ENCODE measurements at regions not wholly inside any gene's neighbourhood (a gene's known extent, or its start where the extent isn't known, plus 50 kb on each side); places are given as distances from the start of the nearest gene placed in this dataset.

GRCh38 chr6:141483598-141484061 lies 649.1 kb upstream of the GJE1 start:
- DNase-seq: no peak
- H3K4me3 ChIP-seq: peak overlapping the region; percentile 5 to 16
- H3K27me3 ChIP-seq: no peaks in the 10 kb centered on the region
- intact Hi-C loops (cut with DNase I; ENCODE audit: low total_unique reads): no loop called here
- TF ChIP-seq POLR2A (IDR thresholded peaks at IDR 0.05): no peak
- no peak for TF ChIP-seq CTCF (IDR thresholded peaks at IDR 0.05)
- WGBS, 2 donors: 44 to 48% methylated on average over 5 of the region's 5 CpGs
- H3K9me3 ChIP-seq: no peaks in the 10 kb centered on the region
- no peaks in the 10 kb centered on the region for H3K4me1 ChIP-seq
- peak overlapping the region in 1 of 2 donors; percentile 38 for H3K27ac ChIP-seq
- no peaks in the 10 kb centered on the region for H3K36me3 ChIP-seq (ENCODE audit: low read depth, missing control alignments)

- intact Hi-C loops (cut with DNase I; ENCODE audit: low total_unique reads): no loop called here
- 53 to 61% methylated on average over 6 of the region's 6 CpGs for WGBS, 2 donors
- Histone ChIP-seq H3K9me3 (no peaks in the 10 kb centered on the region), H3K4me3 (peak overlapping the region; percentile 5 to 16), H3K36me3 (ENCODE audit: low read depth, missing control alignments) (no peaks in the 10 kb centered on the region), H3K4me1 (no peaks in the 10 kb centered on the region), H3K27me3 (no peaks in the 10 kb centered on the region), H3K27ac (peak overlapping the region in 1 of 2 donors; percentile 38)
- TF ChIP-seq CTCF (IDR thresholded peaks at IDR 0.05): no peak
- no peak for DNase-seq
These were observed 649.7 kb upstream of the GJE1 start for GRCh38 chr6:141482796-141483597.

- no peak overlapping the region for H3K4me3 ChIP-seq
- intact Hi-C loops (cut with DNase I; ENCODE audit: low total_unique reads): no loop called here
- H3K27me3 ChIP-seq: no peaks in the 10 kb centered on the region
- H3K27ac ChIP-seq: no peak overlapping the region
- DNase-seq: no peak
- no peaks in the 10 kb centered on the region for H3K36me3 ChIP-seq (ENCODE audit: low read depth, missing control alignments)
- H3K4me1 ChIP-seq: no peaks in the 10 kb centered on the region
- no peaks in the 10 kb centered on the region for H3K9me3 ChIP-seq
- TF ChIP-seq CTCF (IDR thresholded peaks at IDR 0.05) (no peak), POLR2A (IDR thresholded peaks at IDR 0.05) (no peak)
- WGBS, 2 donors: 86 to 87% methylated on average over 2 of the region's 2 CpGs
These were observed 657.5 kb upstream of the GJE1 start for GRCh38 chr6:141475259-141475658.

GRCh38 chr6:141472162-141472928 lies 660.4 kb upstream of the GJE1 start:
- no peaks in the 10 kb centered on the region for H3K36me3 ChIP-seq (ENCODE audit: low read depth, missing control alignments)
- H3K9me3 ChIP-seq: no peaks in the 10 kb centered on the region
- TF ChIP-seq CTCF (IDR thresholded peaks at IDR 0.05) (no peak), POLR2A (IDR thresholded peaks at IDR 0.05) (no peak)
- no peak overlapping the region for H3K4me3 ChIP-seq
- 86 to 93% methylated on average over 2 of the region's 2 CpGs for WGBS, 2 donors
- H3K27ac ChIP-seq: no peak overlapping the region
- intact Hi-C loops (cut with DNase I; ENCODE audit: low total_unique reads): no loop called here
- no peaks in the 10 kb centered on the region for H3K27me3 ChIP-seq
- DNase-seq: no peak
- H3K4me1 ChIP-seq: no peaks in the 10 kb centered on the region
